GM12878 (cell line): ENCODE measurements at regions not wholly inside any gene's neighbourhood (a gene's known extent, or its start where the extent isn't known, plus 50 kb on each side); places are given as distances from the start of the nearest gene placed in this dataset.

Experiments used
- CHD2 ChIP-seq: IDR thresholded peaks from 2 replicates; pipeline ENCODE4 v1.6.1; 2011; ENCODE audit warnings: low read depth, low read length, improper control_type of control experiment, borderline replicate concordance
- CHD4 ChIP-seq: fragments of 200-600 bp; sonication (generic); IDR thresholded peaks from 2 replicates; pipeline ENCODE4 v1.6.1; 2016; ENCODE audit warnings: mild to moderate bottlenecking
- CREM ChIP-seq: IDR thresholded peaks from 2 replicates; pipeline ENCODE4 v1.6.1; 2014; ENCODE audit warnings: antibody characterized with exemption, low read depth
- HCFC1 ChIP-seq: fragments of 150-350 bp; IDR thresholded peaks from 2 replicates; pipeline ENCODE4 v1.6.1; 2014; ENCODE audit warnings: low read length
- MAX ChIP-seq: IDR thresholded peaks from 2 replicates; pipeline ENCODE4 v1.6.1; 2012; ENCODE audit warnings: low read depth, low read length, improper control_type of control experiment
- NBN ChIP-seq: fragments of 450-650 bp; IDR thresholded peaks from 2 replicates; pipeline ENCODE4 v1.6.1; 2016
- POLR2AphosphoS5 ChIP-seq: IDR thresholded peaks from 2 replicates; pipeline ENCODE4 v1.6.1; 2011; ENCODE audit warnings: mild to moderate bottlenecking, low read length, inconsistent platforms
- YY1 ChIP-seq: IDR thresholded peaks from 2 replicates; pipeline ENCODE4 v1.6.1; 2011; ENCODE audit warnings: low read depth, mild to moderate bottlenecking, low read length
- TF ChIP-seq, protein P1 (sequence below), 3 experiments: IDR thresholded peaks in 2 of 3; conservative IDR thresholded peaks in 1 of 3; 2 replicates each; pipeline ENCODE4 v1.5.1; 2011; ENCODE audit warnings: low read depth in 3 of 3, low read length in 3 of 3, mild to moderate bottlenecking in 3 of 3, control low read depth in 2 of 3, moderate library complexity in 2 of 3, inconsistent platforms in 1 of 3, mixed read lengths in 1 of 3; ENCODE audit not compliant: control insufficient read depth in 2 of 3, insufficient read depth in 1 of 3; ENCODE audit errors: extremely low read depth in 1 of 3

DNA sequence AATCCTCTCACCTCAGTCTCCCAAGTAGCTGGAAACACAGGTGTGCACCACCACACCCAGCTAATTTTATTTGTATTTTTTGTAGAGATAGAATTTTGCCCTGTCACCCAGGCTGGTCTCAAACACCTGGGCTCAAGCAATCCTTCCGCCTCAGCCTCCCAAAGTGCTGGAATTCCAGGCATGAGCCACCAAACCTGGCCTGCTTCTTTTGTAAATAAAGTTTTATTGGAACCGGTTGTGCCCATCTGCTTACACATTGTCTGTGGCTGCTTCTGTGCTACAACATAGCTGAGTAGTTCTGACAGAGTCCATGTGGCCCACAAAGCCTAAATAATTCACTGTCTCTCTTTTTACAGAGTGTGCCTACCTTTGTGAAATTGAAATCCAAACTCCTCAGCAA lies 109.7 kb upstream of the NRSN1 start:
- no peak for TF ChIP-seq CHD4
- TF ChIP-seq MAX: no peak
- TF ChIP-seq POLR2AphosphoS5: no peak
- no peak for TF ChIP-seq NBN
- no peak for TF ChIP-seq HCFC1
- no peak for TF ChIP-seq CREM
- no peak for TF ChIP-seq CHD2
- no peak for TF ChIP-seq YY1
- TF ChIP-seq, protein P1, sequence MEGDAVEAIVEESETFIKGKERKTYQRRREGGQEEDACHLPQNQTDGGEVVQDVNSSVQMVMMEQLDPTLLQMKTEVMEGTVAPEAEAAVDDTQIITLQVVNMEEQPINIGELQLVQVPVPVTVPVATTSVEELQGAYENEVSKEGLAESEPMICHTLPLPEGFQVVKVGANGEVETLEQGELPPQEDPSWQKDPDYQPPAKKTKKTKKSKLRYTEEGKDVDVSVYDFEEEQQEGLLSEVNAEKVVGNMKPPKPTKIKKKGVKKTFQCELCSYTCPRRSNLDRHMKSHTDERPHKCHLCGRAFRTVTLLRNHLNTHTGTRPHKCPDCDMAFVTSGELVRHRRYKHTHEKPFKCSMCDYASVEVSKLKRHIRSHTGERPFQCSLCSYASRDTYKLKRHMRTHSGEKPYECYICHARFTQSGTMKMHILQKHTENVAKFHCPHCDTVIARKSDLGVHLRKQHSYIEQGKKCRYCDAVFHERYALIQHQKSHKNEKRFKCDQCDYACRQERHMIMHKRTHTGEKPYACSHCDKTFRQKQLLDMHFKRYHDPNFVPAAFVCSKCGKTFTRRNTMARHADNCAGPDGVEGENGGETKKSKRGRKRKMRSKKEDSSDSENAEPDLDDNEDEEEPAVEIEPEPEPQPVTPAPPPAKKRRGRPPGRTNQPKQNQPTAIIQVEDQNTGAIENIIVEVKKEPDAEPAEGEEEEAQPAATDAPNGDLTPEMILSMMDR (IDR thresholded peaks at IDR 0.05 in 2 of 3, conservative IDR thresholded peaks at IDR 0.05 in 1 of 3; ENCODE audit: control insufficient read depth in 2 of 3, extremely low read depth in 1 of 3, insufficient read depth in 1 of 3, low read depth in 3 of 3, low read length in 3 of 3): no peak
